Esophagus mucosa (tissue), 1 donor: ENCODE measurements at regions not wholly inside any gene's neighbourhood (a gene's known extent, or its start where the extent isn't known, plus 50 kb on each side); places are given as distances from the start of the nearest gene placed in this dataset.

Experiments
- ATAC-seq: fragments of 200-7000 bp; cut with Tn5 transposase; one replicate; pipeline ENCODE4 v1.9.1; 2020
- donor health status: DM: yes; HTN: yes; CAD: no.

- no peak for ATAC-seq
Observed at GRCh38 chr2:217469203-217469810, 533.5 kb downstream of the TNS1 start.

GRCh38 chr2:217468042-217468830 is 534.6 kb downstream of the TNS1 start:
- no peak for ATAC-seq

- no peak for ATAC-seq
Observed at GRCh38 chr2:217467331-217467730, 535.5 kb downstream of the TNS1 start.

DNA sequence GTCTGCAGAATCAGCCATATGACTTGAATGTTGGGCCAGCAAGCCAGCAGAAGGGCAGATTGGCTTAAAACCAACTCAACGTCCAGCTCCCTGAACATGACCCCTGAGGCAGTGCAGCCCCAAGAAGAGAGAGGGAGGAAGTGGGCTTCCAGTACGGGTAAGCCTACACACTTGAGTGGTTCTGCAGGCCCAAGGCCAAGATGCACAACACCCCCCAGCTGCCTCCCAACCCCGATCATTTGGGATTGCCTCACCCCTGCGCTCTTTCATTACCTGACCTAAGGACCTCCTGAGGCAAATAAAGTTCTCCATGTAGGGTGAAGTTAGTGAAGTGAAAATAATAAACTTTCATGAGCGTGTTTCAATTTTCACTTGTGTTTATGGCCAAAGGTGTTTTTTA is 536.0 kb downstream of the TNS1 start:
- no peak for ATAC-seq

- ATAC-seq = no peak
Observed at GRCh38 chr2:217466104-217466503, 536.7 kb downstream of the TNS1 start.

DNA sequence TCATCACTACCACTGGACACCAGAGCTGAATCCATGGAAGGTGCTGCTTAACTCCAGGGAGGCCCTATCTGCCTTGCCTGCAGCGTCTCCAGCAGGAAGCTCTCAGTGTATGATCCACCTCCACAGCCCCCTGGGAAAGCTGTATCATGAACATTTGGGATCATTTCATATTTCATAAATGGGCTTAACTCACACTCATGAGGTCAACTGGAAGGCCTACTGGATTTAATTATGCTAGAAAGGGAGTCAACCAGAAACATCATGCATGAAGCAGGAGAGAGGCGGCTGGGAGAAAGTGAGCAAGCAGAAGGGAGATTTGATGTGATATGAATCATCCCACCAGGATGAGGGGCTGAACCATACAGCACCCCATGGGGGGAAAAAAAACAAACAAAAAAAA is 537.7 kb downstream of the TNS1 start:
- ATAC-seq = no peak

DNA sequence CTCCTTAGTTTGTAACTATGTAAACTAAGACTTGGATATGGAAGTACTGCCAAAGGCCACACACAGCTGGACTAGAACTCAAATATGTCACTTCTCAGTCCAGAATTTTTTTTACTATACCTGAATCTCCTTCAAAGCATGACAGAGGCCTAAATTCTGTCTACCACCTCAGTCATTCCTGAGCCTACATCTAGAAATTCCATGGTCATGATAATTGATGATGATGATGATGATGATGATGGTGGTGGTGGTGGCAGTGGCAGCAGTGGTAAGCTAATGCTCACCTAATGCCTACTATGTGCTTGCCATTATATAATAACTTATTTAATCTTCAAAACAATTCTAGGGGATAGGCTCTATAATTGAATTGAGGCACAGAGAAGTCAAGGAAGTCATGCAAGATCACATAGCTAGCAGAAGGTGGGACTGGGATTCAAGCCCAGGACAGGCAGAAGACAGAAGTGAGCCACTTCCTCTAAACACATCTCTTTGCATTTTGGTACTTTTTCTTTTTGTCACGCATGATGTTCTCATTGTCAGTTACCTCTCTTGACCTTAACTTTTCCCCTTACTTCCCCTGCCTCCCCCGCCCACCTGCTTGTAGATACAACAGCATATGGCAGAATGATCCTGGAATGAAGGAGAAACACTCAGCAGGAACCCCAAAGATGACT is 539.3 kb downstream of the TNS1 start:
- no peak for ATAC-seq

DNA sequence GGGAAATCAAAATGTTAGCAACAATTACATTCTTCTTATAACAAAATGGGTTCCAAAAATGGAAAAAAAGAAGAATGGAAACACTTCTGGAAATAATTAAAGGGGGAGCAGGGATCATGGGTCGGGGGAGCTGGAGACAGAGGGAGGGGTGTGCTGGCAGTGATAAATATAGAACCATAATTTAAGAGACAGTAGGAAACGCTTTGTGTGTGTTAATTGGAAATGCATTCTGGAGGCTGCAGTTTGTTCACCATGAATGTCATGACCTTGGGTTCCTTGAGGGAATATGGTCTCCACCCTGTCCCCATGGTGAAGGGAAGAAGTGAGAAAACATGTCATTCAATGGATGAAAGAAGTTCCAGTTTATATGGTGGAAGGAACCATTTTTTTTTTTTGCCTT is 540.7 kb downstream of the TNS1 start:
- ATAC-seq = no peak

DNA sequence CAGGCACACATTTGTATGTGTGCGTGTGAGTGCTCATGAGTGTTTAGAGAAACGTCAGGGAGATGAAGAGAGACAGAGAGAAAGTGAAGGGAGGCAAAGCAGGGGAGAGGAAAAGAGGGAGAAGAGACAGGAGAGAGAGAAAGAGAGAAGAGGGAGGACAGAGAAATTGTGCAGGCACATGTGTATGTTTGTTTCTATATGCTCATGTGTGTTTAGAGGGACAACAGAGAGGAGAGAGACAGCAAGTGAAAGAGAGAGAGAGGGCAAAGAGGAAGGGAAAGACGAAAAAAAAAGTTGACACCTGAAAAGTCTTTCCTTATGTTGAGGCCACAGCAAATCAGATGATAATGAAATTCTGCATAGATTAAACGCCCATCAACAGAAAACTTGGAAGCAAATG is 541.1 kb downstream of the TNS1 start:
- ATAC-seq = no peak

DNA sequence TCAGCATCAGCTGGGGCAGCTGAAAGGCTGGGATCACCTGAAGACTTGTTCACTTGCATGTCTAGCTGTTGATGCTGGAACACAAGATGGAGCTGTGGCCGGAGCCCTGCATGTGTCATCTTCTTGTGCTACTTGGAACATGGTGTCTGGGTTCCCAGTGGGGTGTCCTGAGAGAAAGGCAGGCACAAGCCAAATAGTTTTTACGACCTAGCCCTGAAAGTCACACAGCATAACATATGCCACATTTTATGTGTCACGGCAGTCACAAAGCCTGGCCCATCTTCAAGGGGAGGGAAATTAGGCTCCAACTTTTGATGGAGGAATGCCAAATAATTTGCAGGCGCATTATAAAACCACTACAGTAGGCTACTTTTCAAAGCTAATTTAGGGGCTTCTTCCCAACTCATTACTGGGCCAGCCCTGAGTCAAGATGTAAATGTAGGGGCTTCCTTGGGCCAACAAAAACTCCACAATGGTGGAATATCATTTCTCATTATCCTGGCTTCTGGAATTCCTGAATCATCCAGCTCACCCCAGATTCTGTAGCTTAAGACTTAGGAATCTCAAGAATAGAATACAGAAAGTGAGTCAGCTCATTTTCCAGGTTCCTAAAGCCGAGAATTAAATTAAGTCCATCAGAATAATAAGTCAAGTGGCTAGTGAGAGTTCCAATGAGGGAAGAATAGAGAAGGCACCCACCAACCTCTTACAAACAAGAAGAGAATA is 543.0 kb downstream of the TNS1 start:
- ATAC-seq = no peak

GRCh38 chr2:217459016-217459415 is 543.8 kb downstream of the TNS1 start:
- ATAC-seq = no peak

DNA sequence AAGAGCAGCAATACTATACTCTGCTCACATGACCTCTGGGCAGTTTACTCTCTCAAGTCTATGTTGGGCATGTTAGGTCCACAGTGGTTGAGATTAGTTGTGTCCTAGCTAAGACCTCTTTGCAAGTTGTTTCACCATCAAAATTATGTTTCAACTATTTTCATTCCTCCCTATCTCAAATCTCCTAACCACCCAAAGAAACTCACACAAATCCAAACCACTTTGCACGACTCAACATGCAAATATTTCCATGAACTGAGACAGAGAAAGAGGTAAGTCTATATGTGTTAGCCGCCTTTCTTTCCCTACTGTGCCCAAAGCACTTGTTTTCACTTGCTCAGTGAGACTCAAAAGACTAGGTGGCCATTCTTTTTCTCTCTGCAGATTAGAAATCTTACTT is 546.8 kb downstream of the TNS1 start:
- no peak for ATAC-seq

- no peak for ATAC-seq
Observed at GRCh38 chr2:217452928-217453327, 549.9 kb downstream of the TNS1 start.

- ATAC-seq = no peak
Observed at GRCh38 chr2:217451666-217452065, 551.1 kb downstream of the TNS1 start.

DNA sequence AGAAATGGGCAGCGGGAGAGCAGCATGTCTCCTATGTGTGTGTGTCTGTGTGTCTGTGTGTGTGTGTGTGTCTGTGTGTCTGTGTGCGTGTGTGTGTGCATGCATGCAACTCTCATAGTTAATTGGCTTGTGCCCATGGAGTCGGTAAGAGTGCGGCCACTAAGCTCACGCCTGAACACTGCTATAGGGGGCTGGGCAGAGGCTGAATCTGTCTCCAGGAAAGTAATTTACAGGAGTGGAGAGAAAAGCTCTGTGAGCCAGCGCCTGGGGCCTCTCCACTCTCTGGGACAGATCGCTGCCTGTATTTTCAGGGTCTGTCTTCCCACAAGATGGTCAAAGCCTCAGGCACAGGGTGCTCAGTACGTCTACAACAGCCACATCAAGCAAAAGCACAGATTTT is 553.4 kb downstream of the TNS1 start:
- ATAC-seq = no peak

DNA sequence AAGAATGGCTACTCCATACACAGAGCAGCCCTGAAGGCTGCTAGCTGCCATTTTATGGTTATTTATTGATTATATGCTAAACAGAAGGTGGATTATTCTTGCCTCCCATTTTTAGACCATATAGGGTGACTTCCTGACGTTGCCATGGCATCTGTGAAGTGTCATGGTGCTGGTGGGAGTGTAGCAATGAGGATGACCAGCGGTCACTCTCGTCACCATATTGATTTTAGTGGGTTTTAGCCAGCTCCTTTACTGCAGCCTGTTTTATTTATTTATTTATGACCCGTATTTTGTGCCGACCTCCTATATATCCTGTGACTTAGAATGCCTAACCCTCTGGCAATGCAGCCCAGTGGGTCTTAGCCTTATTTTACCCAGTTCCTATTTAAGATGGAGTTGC is 553.9 kb downstream of the TNS1 start:
- no peak for ATAC-seq

- ATAC-seq = no peak
Observed at GRCh38 chr2:217445723-217446122, 557.1 kb downstream of the TNS1 start.

- no peak for ATAC-seq
Observed at GRCh38 chr2:217444932-217445331, 557.9 kb downstream of the TNS1 start.

GRCh38 chr2:217444509-217444908 is 558.3 kb downstream of the TNS1 start:
- ATAC-seq = no peak

DNA sequence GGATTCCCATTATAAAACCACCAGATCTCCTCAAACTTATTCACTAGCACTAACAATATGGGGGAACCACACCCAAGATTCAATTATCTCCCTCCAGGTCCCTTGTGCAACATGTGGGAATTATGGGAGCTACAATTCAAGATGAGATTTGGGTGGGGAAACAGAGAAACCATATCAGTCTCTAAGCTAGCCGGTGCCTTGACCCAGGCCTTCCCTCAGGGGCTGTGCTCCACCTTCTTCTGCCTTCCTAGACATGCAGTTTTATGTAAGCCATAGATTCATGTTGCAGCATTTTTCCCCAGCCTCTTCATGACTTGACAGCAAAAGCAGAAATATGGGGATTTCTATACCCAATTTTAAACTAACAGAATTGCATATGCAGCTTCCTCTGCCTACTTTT is 559.2 kb downstream of the TNS1 start:
- ATAC-seq = no peak

DNA sequence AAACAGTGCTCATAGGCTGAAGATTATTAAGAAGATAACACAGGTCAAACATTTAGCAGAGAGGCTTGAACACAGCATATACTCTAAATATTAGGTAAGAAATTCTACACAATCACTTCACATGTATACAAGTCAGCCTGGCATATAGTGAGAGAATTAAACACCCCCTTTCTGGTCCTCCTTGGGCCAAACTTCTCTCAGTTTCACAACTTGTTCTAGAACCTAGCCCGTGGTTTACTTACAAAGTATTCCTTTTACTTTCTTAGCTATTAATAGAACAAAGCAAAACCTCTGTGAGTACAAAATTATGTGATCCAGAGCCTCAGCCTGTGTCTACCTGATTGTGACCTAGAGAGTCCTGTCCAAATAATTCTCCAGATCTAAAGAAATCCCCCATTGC is 562.8 kb downstream of the TNS1 start:
- no peak for ATAC-seq

GRCh38 chr2:217438821-217439220 is 564.0 kb downstream of the TNS1 start:
- no peak for ATAC-seq

- no peak for ATAC-seq
Observed at GRCh38 chr2:217438136-217438535, 564.7 kb downstream of the TNS1 start.
